ENCODE measurements at regions not wholly inside any gene's neighbourhood (a gene's known extent, or its start where the extent isn't known, plus 50 kb on each side); places are given as distances from the start of the nearest gene placed in this dataset.

DNA sequence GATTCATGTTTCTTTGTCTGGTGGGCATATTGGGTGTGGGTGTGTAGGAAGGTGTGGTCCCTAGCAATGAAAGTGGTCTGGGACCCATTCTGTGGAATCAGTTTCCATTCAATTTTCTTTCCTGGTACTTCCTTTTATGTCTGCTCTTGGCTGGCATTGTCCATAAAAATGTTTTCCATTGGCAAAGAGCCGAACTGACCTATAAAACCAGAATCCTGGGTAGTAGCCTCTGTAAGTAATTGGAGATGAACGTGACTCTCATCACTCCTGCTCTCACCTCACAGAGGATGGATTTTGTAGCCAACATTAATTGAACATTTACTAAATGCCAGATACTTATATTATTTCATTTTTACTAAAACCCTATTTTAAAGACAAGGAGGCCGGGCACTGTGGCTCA is 66.5 kb upstream of the IRX3 start:
- TF ChIP-seq TAF1 (IDR thresholded peaks at IDR 0.05; ENCODE audit: low read depth): no peak
- TF ChIP-seq, protein P1, sequence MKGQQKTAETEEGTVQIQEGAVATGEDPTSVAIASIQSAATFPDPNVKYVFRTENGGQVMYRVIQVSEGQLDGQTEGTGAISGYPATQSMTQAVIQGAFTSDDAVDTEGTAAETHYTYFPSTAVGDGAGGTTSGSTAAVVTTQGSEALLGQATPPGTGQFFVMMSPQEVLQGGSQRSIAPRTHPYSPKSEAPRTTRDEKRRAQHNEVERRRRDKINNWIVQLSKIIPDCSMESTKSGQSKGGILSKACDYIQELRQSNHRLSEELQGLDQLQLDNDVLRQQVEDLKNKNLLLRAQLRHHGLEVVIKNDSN (IDR thresholded peaks at IDR 0.05): no peak
- no peak for TF ChIP-seq ZBTB7A (IDR thresholded peaks at IDR 0.05; ENCODE audit: low read depth)
- no peak for TF ChIP-seq MAX (IDR thresholded peaks at IDR 0.05)

DNA sequence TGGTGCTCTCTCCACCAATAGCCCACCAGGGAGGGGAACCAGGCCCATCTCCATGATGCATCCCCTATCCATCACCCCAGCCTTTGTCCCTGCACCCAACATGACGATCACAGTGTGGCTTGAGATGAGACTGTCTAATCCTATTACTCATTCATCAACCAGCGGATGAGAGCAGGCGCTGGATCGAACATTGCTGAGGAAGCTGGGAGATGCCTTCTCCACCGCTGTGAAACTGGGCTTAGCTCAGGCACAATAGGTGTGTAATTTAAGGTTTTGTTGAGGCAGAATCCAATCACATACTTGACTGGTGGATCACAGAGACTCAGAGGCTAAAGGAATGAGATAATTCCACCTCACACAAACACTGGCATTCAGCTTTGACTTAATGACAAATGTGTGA is 64.6 kb upstream of the IRX3 start:
- no peak for TF ChIP-seq CREB1 (IDR thresholded peaks at IDR 0.05; ENCODE audit: low read depth)
- TF ChIP-seq TCF12 (IDR thresholded peaks at IDR 0.05; ENCODE audit: low read depth): no peak
- no peak for TF ChIP-seq EGR1 (IDR thresholded peaks at IDR 0.05)
- no peak for TF ChIP-seq TEAD4 (IDR thresholded peaks at IDR 0.05)
- TF ChIP-seq TAF1 (IDR thresholded peaks at IDR 0.05; ENCODE audit: low read depth): no peak
- TF ChIP-seq, protein P1 (IDR thresholded peaks at IDR 0.05): no peak
- no peak for TF ChIP-seq CEBPB (IDR thresholded peaks at IDR 0.05)
- no peak for TF ChIP-seq FOXM1 (IDR thresholded peaks at IDR 0.05; ENCODE audit: borderline replicate concordance, low read depth)
- TF ChIP-seq YY1 (IDR thresholded peaks at IDR 0.05; ENCODE audit: low read depth): no peak
- no peak for TF ChIP-seq RAD21 (IDR thresholded peaks at IDR 0.05; ENCODE audit: low read depth)
- TF ChIP-seq MAX (IDR thresholded peaks at IDR 0.05): no peak
- no peak for TF ChIP-seq EP300 (IDR thresholded peaks at IDR 0.05; ENCODE audit: borderline replicate concordance)

- TF ChIP-seq CEBPB (IDR thresholded peaks at IDR 0.05) (no peak), REST (IDR thresholded peaks at IDR 0.05; ENCODE audit: low read depth) (no peak), CREB1 (IDR thresholded peaks at IDR 0.05; ENCODE audit: low read depth) (no peak), TCF12 (IDR thresholded peaks at IDR 0.05; ENCODE audit: low read depth) (no peak), ZBTB7A (IDR thresholded peaks at IDR 0.05; ENCODE audit: low read depth) (no peak), EP300 (IDR thresholded peaks at IDR 0.05; ENCODE audit: borderline replicate concordance) (no peak)
Measured at GRCh38 chr16:54347961-54348360, 61.4 kb upstream of the IRX3 start.

GRCh38 chr16:54346041-54346440 is 59.5 kb upstream of the IRX3 start:
- no peak for TF ChIP-seq CEBPB (IDR thresholded peaks at IDR 0.05)
- TF ChIP-seq CREB1 (IDR thresholded peaks at IDR 0.05; ENCODE audit: low read depth): no peak
- no peak for TF ChIP-seq ZBTB7A (IDR thresholded peaks at IDR 0.05; ENCODE audit: low read depth)
- no peak for TF ChIP-seq EGR1 (IDR thresholded peaks at IDR 0.05)
- TF ChIP-seq, protein P1 (IDR thresholded peaks at IDR 0.05): no peak
- TF ChIP-seq RAD21 (IDR thresholded peaks at IDR 0.05; ENCODE audit: low read depth): no peak
- TF ChIP-seq MAX (IDR thresholded peaks at IDR 0.05): no peak
- no peak for TF ChIP-seq TCF12 (IDR thresholded peaks at IDR 0.05; ENCODE audit: low read depth)
- TF ChIP-seq EP300 (IDR thresholded peaks at IDR 0.05; ENCODE audit: borderline replicate concordance): no peak
- TF ChIP-seq FOXM1 (IDR thresholded peaks at IDR 0.05; ENCODE audit: borderline replicate concordance, low read depth): no peak
- TF ChIP-seq REST (IDR thresholded peaks at IDR 0.05; ENCODE audit: low read depth): no peak
- no peak for TF ChIP-seq TEAD4 (IDR thresholded peaks at IDR 0.05)

- TF ChIP-seq TCF12 (IDR thresholded peaks at IDR 0.05; ENCODE audit: low read depth) (no peak), CEBPB (IDR thresholded peaks at IDR 0.05) (no peak), RAD21 (IDR thresholded peaks at IDR 0.05; ENCODE audit: low read depth) (no peak), TEAD4 (IDR thresholded peaks at IDR 0.05) (no peak), NFIC (IDR thresholded peaks at IDR 0.05) (no peak), MAX (IDR thresholded peaks at IDR 0.05) (no peak), ZBTB7A (IDR thresholded peaks at IDR 0.05; ENCODE audit: low read depth) (no peak), FOXM1 (IDR thresholded peaks at IDR 0.05; ENCODE audit: borderline replicate concordance, low read depth) (no peak)
- TF ChIP-seq, protein P1 (IDR thresholded peaks at IDR 0.05): no peak
Measured at GRCh38 chr16:54344646-54345630, 58.4 kb upstream of the IRX3 start.
